Gastroesophageal sphincter (tissue), 4 donors: ENCODE measurements at regions not wholly inside any gene's neighbourhood (a gene's known extent, or its start where the extent isn't known, plus 50 kb on each side); places are given as distances from the start of the nearest gene placed in this dataset.

Experiments used
- ATAC-seq: fragments of 150-250 bp; one replicate; pipeline ENCODE4 v1.9.1; 2016; ENCODE audit warnings: mild to moderate bottlenecking, moderate library complexity
- H3K27ac ChIP-seq, 4 donors: fragments of 200-600 bp; sonication (generic) in 3 of 4; 1 replicate in 3 of 4; 2 replicates in 1 of 4; pipeline ENCODE4 v1.5.1; 2016 to 2019
- H3K27me3 ChIP-seq: fragments of 200-600 bp; sonication (generic); one replicate; pipeline ENCODE4 v1.5.1; 2019
- H3K36me3 ChIP-seq, 2 donors: fragments of 200-600 bp; sonication (generic); one replicate each; pipeline ENCODE4 v1.5.1; 2019; ENCODE audit warnings: control low read depth in 1 of 2
- H3K4me1 ChIP-seq, 3 donors: fragments of 200-600 bp; sonication (generic); 1 replicate in 2 of 3; 2 replicates in 1 of 3; pipeline ENCODE4 v1.5.1; 2016 to 2019; ENCODE audit warnings: control low read depth in 2 of 3
- H3K4me3 ChIP-seq, 2 donors: fragments of 200-600 bp; sonication (generic); one replicate each; pipeline ENCODE4 v1.5.1; 2019; ENCODE audit warnings: mild to moderate bottlenecking in 1 of 2, moderate library complexity in 1 of 2
- H3K9me3 ChIP-seq, 3 donors: fragments of 200-600 bp; sonication (generic); one replicate each; pipeline ENCODE4 v1.5.1; 2017 to 2019; ENCODE audit warnings: control low read depth in 2 of 3
- EP300 ChIP-seq: sonication (generic); formaldehyde crosslinking; IDR thresholded peaks from one replicate; pipeline ENCODE4 v1.6.1; 2017; ENCODE audit warnings: antibody characterized with exemption, mild to moderate bottlenecking
- POLR2A ChIP-seq, 2 donors: fragments of 450-650 bp; IDR thresholded peaks; one replicate each; pipeline ENCODE4 v1.6.1; 2017; ENCODE audit warnings: antibody characterized with exemption in 2 of 2, mild to moderate bottlenecking in 2 of 2, moderate library complexity in 1 of 2
- POLR2AphosphoS5 ChIP-seq: sonication (generic); formaldehyde crosslinking; IDR thresholded peaks from one replicate; pipeline ENCODE4 v1.6.1; 2017; ENCODE audit warnings: antibody characterized with exemption
- WGBS, 2 donors: methylation state at CpG; one replicate each; pipeline ENCODE4 v1.1.5; 2018; ENCODE audit warnings: low coverage in 1 of 2; 5-methylcytosine and 5-hydroxymethylcytosine counted together
- TF ChIP-seq, protein P1 (sequence below), 4 experiments: fragments of 200-600 bp in 2 of 4; fragments of 450-650 bp in 2 of 4; sonication (generic) in 1 of 4; IDR thresholded peaks; one replicate each; pipeline ENCODE4 v1.5.1; 2017 to 2019; ENCODE audit warnings: antibody characterized with exemption in 4 of 4, mild to moderate bottlenecking in 2 of 4, moderate library complexity in 2 of 4

GRCh38 chr6:102494808-102495207, 1101.3 kb downstream of the GRIK2 start:
- no peaks in the 10 kb centered on the region for H3K9me3 ChIP-seq
- H3K27ac ChIP-seq: no peak overlapping the region
- no peak overlapping the region for H3K4me3 ChIP-seq
- no peak for ATAC-seq
- no peaks in the 10 kb centered on the region for H3K27me3 ChIP-seq
- 88 to 100% methylated on average over 1 of the region's 1 CpG for WGBS, 2 donors
- TF ChIP-seq POLR2A (IDR thresholded peaks at IDR 0.05): no peak
- TF ChIP-seq, protein P1, sequence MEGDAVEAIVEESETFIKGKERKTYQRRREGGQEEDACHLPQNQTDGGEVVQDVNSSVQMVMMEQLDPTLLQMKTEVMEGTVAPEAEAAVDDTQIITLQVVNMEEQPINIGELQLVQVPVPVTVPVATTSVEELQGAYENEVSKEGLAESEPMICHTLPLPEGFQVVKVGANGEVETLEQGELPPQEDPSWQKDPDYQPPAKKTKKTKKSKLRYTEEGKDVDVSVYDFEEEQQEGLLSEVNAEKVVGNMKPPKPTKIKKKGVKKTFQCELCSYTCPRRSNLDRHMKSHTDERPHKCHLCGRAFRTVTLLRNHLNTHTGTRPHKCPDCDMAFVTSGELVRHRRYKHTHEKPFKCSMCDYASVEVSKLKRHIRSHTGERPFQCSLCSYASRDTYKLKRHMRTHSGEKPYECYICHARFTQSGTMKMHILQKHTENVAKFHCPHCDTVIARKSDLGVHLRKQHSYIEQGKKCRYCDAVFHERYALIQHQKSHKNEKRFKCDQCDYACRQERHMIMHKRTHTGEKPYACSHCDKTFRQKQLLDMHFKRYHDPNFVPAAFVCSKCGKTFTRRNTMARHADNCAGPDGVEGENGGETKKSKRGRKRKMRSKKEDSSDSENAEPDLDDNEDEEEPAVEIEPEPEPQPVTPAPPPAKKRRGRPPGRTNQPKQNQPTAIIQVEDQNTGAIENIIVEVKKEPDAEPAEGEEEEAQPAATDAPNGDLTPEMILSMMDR (IDR thresholded peaks at IDR 0.05): no peak
- TF ChIP-seq POLR2AphosphoS5: no peak
- TF ChIP-seq EP300: no peak
- H3K4me1 ChIP-seq: no peaks in the 10 kb centered on the region
- H3K36me3 ChIP-seq: no peaks in the 10 kb centered on the region

DNA sequence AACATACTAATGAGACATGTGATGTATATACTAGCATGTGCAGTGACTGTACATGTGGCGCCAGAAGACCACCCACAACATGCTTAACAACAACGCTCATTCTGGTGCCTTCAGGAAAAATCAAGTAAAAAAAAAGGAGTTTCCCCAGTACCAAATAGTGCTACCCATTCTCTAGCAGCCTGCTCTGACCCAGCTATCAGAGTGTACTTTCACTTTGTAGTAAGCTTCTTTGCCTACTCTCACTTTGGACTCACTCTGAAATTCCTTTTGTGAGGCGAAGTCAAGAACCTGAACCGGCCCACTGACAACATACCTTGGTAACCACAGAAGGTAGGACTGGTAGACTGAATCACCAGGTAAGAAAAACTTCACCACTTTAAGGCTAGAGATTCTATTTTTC, 1100.0 kb downstream of the GRIK2 start:
- Histone ChIP-seq H3K9me3 (no peaks in the 10 kb centered on the region), H3K27ac (no peak overlapping the region), H3K4me1 (no peaks in the 10 kb centered on the region), H3K4me3 (no peak overlapping the region), H3K36me3 (no peaks in the 10 kb centered on the region), H3K27me3 (no peaks in the 10 kb centered on the region)
- no peak for ATAC-seq
- TF ChIP-seq, protein P1 (IDR thresholded peaks at IDR 0.05): no peak
- no peak for TF ChIP-seq POLR2A (IDR thresholded peaks at IDR 0.05)
- no peak for TF ChIP-seq POLR2AphosphoS5
- no peak for TF ChIP-seq EP300
- 90 to 96% methylated on average over 3 to 4 of the region's 4 CpGs for WGBS, 2 donors

DNA sequence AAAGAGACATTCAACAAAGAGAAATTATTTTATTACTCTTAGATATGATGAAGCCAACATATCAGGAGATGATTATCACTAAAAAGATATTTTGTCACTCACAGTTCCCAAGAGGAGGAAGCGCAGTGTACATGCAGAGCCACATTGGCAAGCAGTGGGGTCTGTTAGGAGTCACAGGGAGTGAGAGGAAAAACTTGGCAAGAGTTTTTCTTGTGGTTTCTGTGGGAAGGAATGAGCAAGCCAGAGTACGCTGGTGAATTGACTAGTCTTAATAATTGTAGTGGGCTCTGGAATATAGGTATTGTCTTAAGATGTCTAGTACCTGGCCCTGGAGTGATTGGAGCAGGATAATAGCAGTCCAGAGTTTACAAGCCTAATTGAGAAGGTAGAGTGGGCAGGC, 1095.2 kb downstream of the GRIK2 start:
- TF ChIP-seq, protein P1 (IDR thresholded peaks at IDR 0.05): no peak
- TF ChIP-seq EP300 (no peak), POLR2AphosphoS5 (no peak), POLR2A (IDR thresholded peaks at IDR 0.05) (no peak)
- no peak overlapping the region for H3K27ac ChIP-seq
- H3K27me3 ChIP-seq: no peaks in the 10 kb centered on the region
- ATAC-seq: no peak
- no peak overlapping the region for H3K4me3 ChIP-seq
- H3K36me3 ChIP-seq: no peaks in the 10 kb centered on the region
- 85 to 88% methylated on average over 1 to 2 of the region's 2 CpGs for WGBS, 2 donors
- no peaks in the 10 kb centered on the region for H3K9me3 ChIP-seq
- no peaks in the 10 kb centered on the region for H3K4me1 ChIP-seq

DNA sequence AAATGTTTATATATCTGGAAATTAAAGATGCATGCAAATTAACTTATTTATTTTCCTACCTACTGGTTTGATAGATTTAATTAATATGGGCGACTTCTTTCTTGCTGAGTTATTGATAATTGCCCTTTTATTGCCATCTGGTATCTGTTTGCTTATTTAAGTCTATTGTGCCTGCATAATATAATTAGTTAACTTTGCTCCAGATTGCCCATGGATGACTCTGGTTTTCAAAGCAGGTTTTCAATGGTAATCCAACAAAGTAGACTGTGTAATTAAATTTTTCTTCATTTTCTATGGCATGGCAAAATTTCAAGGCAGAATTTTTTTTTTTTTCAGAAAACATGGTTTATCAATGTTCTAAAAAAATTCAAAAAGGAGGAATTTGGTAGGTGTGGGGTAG, 1092.0 kb downstream of the GRIK2 start:
- no peaks in the 10 kb centered on the region for H3K9me3 ChIP-seq
- H3K27me3 ChIP-seq: no peaks in the 10 kb centered on the region
- TF ChIP-seq EP300: no peak
- TF ChIP-seq POLR2AphosphoS5: no peak
- TF ChIP-seq, protein P1 (IDR thresholded peaks at IDR 0.05): no peak
- TF ChIP-seq POLR2A (IDR thresholded peaks at IDR 0.05): no peak
- 50 to 71% methylated on average over 1 of the region's 1 CpG for WGBS, 2 donors
- H3K4me3 ChIP-seq: no peak overlapping the region
- no peaks in the 10 kb centered on the region for H3K36me3 ChIP-seq
- H3K27ac ChIP-seq: no peak overlapping the region
- H3K4me1 ChIP-seq: no peaks in the 10 kb centered on the region
- ATAC-seq: no peak

GRCh38 chr6:102474041-102474807, 1080.7 kb downstream of the GRIK2 start:
- no peak overlapping the region for H3K27ac ChIP-seq
- H3K27me3 ChIP-seq: no peaks in the 10 kb centered on the region
- no peaks in the 10 kb centered on the region for H3K9me3 ChIP-seq
- H3K4me3 ChIP-seq: no peak overlapping the region
- no peaks in the 10 kb centered on the region for H3K4me1 ChIP-seq
- TF ChIP-seq, protein P1 (IDR thresholded peaks at IDR 0.05): no peak
- WGBS, 2 donors: 74 to 91% methylated on average over 6 to 7 of the region's 7 CpGs
- H3K36me3 ChIP-seq: no peaks in the 10 kb centered on the region
- ATAC-seq: no peak
